PC-9 (cell line): ENCODE measurements at regions not wholly inside any gene's neighbourhood (a gene's known extent, or its start where the extent isn't known, plus 50 kb on each side); places are given as distances from the start of the nearest gene placed in this dataset.

Experiments
- CTCF ChIP-seq: fragments of 200-600 bp; sonication (generic); conservative IDR thresholded peaks from 2 replicates; pipeline ENCODE4 v1.6.1; 2017; ENCODE audit warnings: mixed run types, antibody characterized with exemption, mild to moderate bottlenecking, moderate library complexity
- EZH2 ChIP-seq: fragments of 200-600 bp; sonication (generic); IDR thresholded peaks from 2 replicates; pipeline ENCODE4 v1.8.0; 2017; ENCODE audit warnings: antibody characterized with exemption, low read depth

GRCh38 chr22:19645391-19645790 lies 68.9 kb upstream of the SEPTIN5 start:
- no peak for TF ChIP-seq CTCF
- TF ChIP-seq EZH2: no peak
